B cell (primary cell): ENCODE measurements at regions not wholly inside any gene's neighbourhood (a gene's known extent, or its start where the extent isn't known, plus 50 kb on each side); places are given as distances from the start of the nearest gene placed in this dataset.

Experiments used
- ATAC-seq: fragments of 200-7000 bp; cut with Tn5 transposase; one replicate; pipeline ENCODE4 v1.10.0; 2021; ENCODE audit warnings: low read depth, mild to moderate bottlenecking, moderate number of reproducible peaks, moderate library complexity
- CTCF ChIA-PET: fragments of 350-600 bp; sonication (Branson Sonifier 250); formaldehyde crosslinking; loops from one replicate; lab custom pipeline; 2021; ENCODE audit warnings: antibody characterized with exemption, inconsistent platforms; lab: Charles Lee
- POLR2A ChIA-PET: fragments of 350-600 bp; sonication (Branson Sonifier 250); formaldehyde crosslinking; loops from one replicate; lab custom pipeline; 2021; ENCODE audit warnings: antibody characterized with exemption; lab: Charles Lee
- DNase-seq: peaks from one replicate; pipeline ENCODE4 v3.0.0; 2013
- H2AFZ ChIP-seq: 2 replicates; pipeline ENCODE4 v1.6.1; 2012; ENCODE audit warnings: mild to moderate bottlenecking, low read depth, low read length; ENCODE audit not compliant: insufficient read depth, poor library complexity, severe bottlenecking
- H3K27ac ChIP-seq, 2 donors: 1 replicate in 1 of 2; 2 replicates in 1 of 2; pipeline ENCODE4 v1.5.1; 2012 to 2013; ENCODE audit warnings: low read length in 2 of 2, mild to moderate bottlenecking in 2 of 2, moderate library complexity in 1 of 2
- H3K27me3 ChIP-seq, 4 experiments: fragments of 200-600 bp in 1 of 4; sonication (generic) in 1 of 4; replicated peaks in 1 of 4; 1 replicate in 2 of 4; 2 replicates in 2 of 4; pipeline versions ENCODE4 v1.6.1 to v1.7.0; 2013 to 2016; ENCODE audit warnings: low read length in 3 of 4, mild to moderate bottlenecking in 2 of 4, mixed read lengths in 1 of 4, moderate library complexity in 1 of 4; ENCODE audit not compliant: insufficient read depth in 4 of 4, control insufficient read depth in 3 of 4; ENCODE audit errors: control extremely low read depth in 1 of 4
- H3K36me3 ChIP-seq, 2 experiments: replicated peaks in 1 of 2; 1 replicate in 1 of 2; 2 replicates in 1 of 2; pipeline versions ENCODE4 v1.6.1 to v1.7.1; 2013; ENCODE audit warnings: low read length in 1 of 2; ENCODE audit not compliant: insufficient read depth in 2 of 2, control insufficient read depth in 1 of 2; ENCODE audit errors: control extremely low read depth in 1 of 2, extremely low read depth in 1 of 2
- H3K4me1 ChIP-seq, 2 donors: fragments of 200-600 bp in 1 of 2; sonication (generic) in 1 of 2; 1 replicate in 1 of 2; 2 replicates in 1 of 2; pipeline versions ENCODE4 v1.5.1 to v1.6.1; 2013 to 2017; ENCODE audit warnings: low read length in 2 of 2; ENCODE audit not compliant: control insufficient read depth in 2 of 2, insufficient read depth in 2 of 2
- H3K4me2 ChIP-seq: replicated peaks from 2 replicates; pipeline ENCODE3; 2012; ENCODE audit warnings: mild to moderate bottlenecking, low read depth, low read length; ENCODE audit not compliant: poor library complexity, severe bottlenecking
- H3K4me3 ChIP-seq, 5 experiments: fragments of 200-600 bp in 1 of 5; sonication (generic) in 1 of 5; 1 replicate in 3 of 5; 2 replicates in 2 of 5; pipeline versions ENCODE4 v1.5.1 to v1.7.0; 2011 to 2016; ENCODE audit warnings: low read length in 4 of 5, mild to moderate bottlenecking in 4 of 5, low read depth in 2 of 5, control low read depth in 1 of 5, moderate library complexity in 1 of 5; ENCODE audit not compliant: insufficient read depth in 1 of 5; ENCODE audit errors: control extremely low read depth in 1 of 5, extremely low read depth in 1 of 5
- H3K79me2 ChIP-seq: fragments of 200-600 bp; sonication (generic); one replicate; pipeline ENCODE4 v1.6.0; 2016; ENCODE audit warnings: low read length; ENCODE audit not compliant: control insufficient read depth, insufficient read depth
- H3K9ac ChIP-seq: fragments of 200-600 bp; sonication (generic); 2 replicates; pipeline ENCODE4 v1.6.1; 2017; ENCODE audit warnings: mild to moderate bottlenecking, low read length, moderate library complexity
- H3K9me3 ChIP-seq, 3 donors: one replicate each; pipeline versions ENCODE4 v1.6.1 to v1.7.1; 2013; ENCODE audit warnings: low read length in 2 of 3; ENCODE audit not compliant: control insufficient read depth in 2 of 3, insufficient read depth in 1 of 3; ENCODE audit errors: control extremely low read depth in 1 of 3
- H4K20me1 ChIP-seq: 2 replicates; pipeline ENCODE4 v1.6.0; 2012; ENCODE audit warnings: mild to moderate bottlenecking, low read length; ENCODE audit not compliant: insufficient read depth, control insufficient read depth, poor library complexity, severe bottlenecking
- H3K27ac Mint-ChIP-seq: one replicate; pipeline ENCODE4 v1.8.0; 2021; ENCODE audit warnings: mixed read lengths
- H3K27me3 Mint-ChIP-seq: one replicate; pipeline ENCODE4 v1.8.0; 2021; ENCODE audit warnings: mixed read lengths
- H3K4me1 Mint-ChIP-seq: one replicate; pipeline ENCODE4 v1.8.0; 2021; ENCODE audit warnings: mixed read lengths
- H3K4me3 Mint-ChIP-seq: one replicate; pipeline ENCODE4 v1.8.0; 2021; ENCODE audit warnings: mixed read lengths
- H3K9me3 Mint-ChIP-seq: one replicate; pipeline ENCODE4 v1.8.0; 2022; ENCODE audit warnings: mixed read lengths; ENCODE audit not compliant: insufficient read depth
- CTCF ChIP-seq: fragments of 200-600 bp; IDR thresholded peaks from one replicate; pipeline ENCODE4 v1.8.0; 2022; ENCODE audit warnings: antibody characterized with exemption, mild to moderate bottlenecking
- EZH2 ChIP-seq: IDR thresholded peaks from 2 replicates; pipeline ENCODE4 v1.6.1; 2012; ENCODE audit warnings: borderline replicate concordance, low read depth, mild to moderate bottlenecking, moderate library complexity, low read length; ENCODE audit not compliant: insufficient read depth, poor library complexity, severe bottlenecking
- WGBS: methylation state at CpG from one replicate; pipeline ENCODE4 v1.1.5; 2013; ENCODE audit warnings: missing lambda C conversion rate; ENCODE audit not compliant: insufficient coverage; 5-methylcytosine and 5-hydroxymethylcytosine counted together
- intact Hi-C: fragments of 100-400 bp; cut with micrococcal nuclease; formaldehyde crosslinking; loops from one replicate; pipeline ENCODE4 v1.10.0; 2022

GRCh38 chr2:11019614-11020013, 107.9 kb downstream of the KCNF1 start:
- no peak overlapping the region for H3K27ac Mint-ChIP-seq
- Histone ChIP-seq H3K4me2 (no peak overlapping the region), H3K9me3 (peaks cover 0 to 6% (median 0%) of the 10 kb centered on the region in 3 donors), H3K27me3 (peaks cover 0 to 11% (median 2%) of the 10 kb centered on the region in 4 experiments), H3K9ac (no peak overlapping the region), H3K36me3 (no peaks in the 10 kb centered on the region), H3K4me1 (no peaks in the 10 kb centered on the region), H3K79me2 (no peaks in the 10 kb centered on the region), H4K20me1 (no peaks in the 10 kb centered on the region), H3K27ac (no peak overlapping the region), H2AFZ (no peak overlapping the region), H3K4me3 (no peak overlapping the region)
- DNase-seq (no peak), ATAC-seq (no peak)
- H3K4me1 Mint-ChIP-seq, result no peaks in the 10 kb centered on the region
- H3K27me3 Mint-ChIP-seq, result peaks cover 33% of the 10 kb centered on the region
- CTCF ChIA-PET, result no interaction called here
- H3K9me3 Mint-ChIP-seq, result no peaks in the 10 kb centered on the region
- TF ChIP-seq CTCF, result no peak
- no peak for TF ChIP-seq EZH2
- intact Hi-C loops, result no loop called here
- no peak overlapping the region for H3K4me3 Mint-ChIP-seq
- POLR2A ChIA-PET, result no interaction called here
- WGBS, result 63% methylated on average over 1 of the region's 2 CpGs

- no peak overlapping the region for H3K4me3 Mint-ChIP-seq
- peaks cover 0 to 5% (median 2%) of the 10 kb centered on the region in 4 experiments for H3K27me3 ChIP-seq
- POLR2A ChIA-PET, result no interaction called here
Observed at GRCh38 chr2:11022064-11022463, 110.3 kb downstream of the KCNF1 start.

More at GRCh38 chr2:11022064-11022463, 110.3 kb downstream of the KCNF1 start:
- no peak overlapping the region for H2AFZ ChIP-seq
- peaks cover 0 to 6% (median 0%) of the 10 kb centered on the region in 3 donors for H3K9me3 ChIP-seq
- H3K9ac ChIP-seq, result no peak overlapping the region
- H3K4me1 Mint-ChIP-seq, result no peaks in the 10 kb centered on the region
- no peaks in the 10 kb centered on the region for H3K9me3 Mint-ChIP-seq
- no peak for ATAC-seq
- DNase-seq, result no peak
- CTCF ChIA-PET, result interaction anchor here (1.5 kb wide), 1 partner anchor 9 kb away, joined by 3 read pairs; no protein-coding TSS in a partner anchor
- 80% methylated on average over 3 of the region's 6 CpGs for WGBS
- peaks cover 29% of the 10 kb centered on the region for H3K27me3 Mint-ChIP-seq
- intact Hi-C loops, result no loop called here
- no peak overlapping the region for H3K4me2 ChIP-seq
- no peaks in the 10 kb centered on the region for H3K79me2 ChIP-seq
- no peaks in the 10 kb centered on the region for H4K20me1 ChIP-seq
- H3K27ac ChIP-seq, result no peak overlapping the region
- no peaks in the 10 kb centered on the region for H3K4me1 ChIP-seq
- H3K4me3 ChIP-seq, result no peak overlapping the region
- H3K36me3 ChIP-seq, result no peaks in the 10 kb centered on the region
- H3K27ac Mint-ChIP-seq, result no peak overlapping the region
- TF ChIP-seq EZH2 (no peak), CTCF (no peak)
